ENCODE measurements at regions not wholly inside any gene's neighbourhood (a gene's known extent, or its start where the extent isn't known, plus 50 kb on each side); places are given as distances from the start of the nearest gene placed in this dataset.

DNA sequence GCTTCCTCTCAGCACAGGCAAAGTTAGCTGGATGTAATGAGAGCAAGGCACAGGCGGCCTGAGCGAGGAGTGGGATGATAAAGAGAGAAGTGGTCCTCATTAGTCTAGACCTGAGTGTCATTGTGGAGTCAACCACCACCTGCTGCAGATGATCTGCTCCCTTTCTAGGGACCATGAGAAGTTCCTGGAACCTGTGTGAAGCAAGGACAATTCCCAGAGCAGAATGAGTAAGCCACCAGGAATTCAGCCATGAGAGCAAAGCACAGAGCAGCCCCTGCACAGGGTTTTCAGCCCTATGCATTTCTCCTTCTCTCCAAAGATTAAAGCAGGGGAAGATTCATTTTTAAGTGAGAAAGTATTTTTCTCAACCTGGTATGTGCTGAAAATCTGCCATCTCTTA lies 146.8 kb upstream of the SPEF2 start (continued):
- TF ChIP-seq ZNF274 (IDR thresholded peaks at IDR 0.05; ENCODE audit: low read depth, low read length) (no peak), CBX3 (IDR thresholded peaks at IDR 0.05; ENCODE audit: low read depth) (no peak), SIN3A (IDR thresholded peaks at IDR 0.05; ENCODE audit: low read depth) (no peak)

DNA sequence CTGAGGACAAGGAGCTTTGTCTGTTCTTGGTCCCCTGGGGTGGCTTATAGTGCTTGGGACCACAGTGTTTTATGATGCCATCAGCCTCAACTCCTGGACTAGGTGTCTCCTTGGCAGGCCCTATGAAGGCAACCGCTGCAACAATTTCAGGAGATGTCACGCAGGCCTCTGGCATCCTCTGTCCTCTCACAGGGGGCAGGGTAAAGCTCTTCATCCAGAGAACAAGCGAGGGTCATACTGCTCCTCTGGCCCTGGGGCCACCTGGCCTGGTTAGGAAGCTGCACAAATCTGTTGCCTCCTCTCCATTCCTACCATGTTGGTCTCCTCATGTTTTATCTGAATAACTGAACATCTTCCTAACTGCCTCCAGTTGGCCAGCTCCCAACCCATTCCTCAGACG lies 148.9 kb upstream of the SPEF2 start:
- ATAC-seq (no peak), DNase-seq (ENCODE audit: low read depth, low spot score) (no peak)
- Histone ChIP-seq H3K4me1 (ENCODE audit: control insufficient read depth in 1 of 2, insufficient read depth in 2 of 2, low read length in 2 of 2) (no peaks in the 10 kb centered on the region; a peak in 1 of 4 replicates), H3K9me2 (ENCODE audit: insufficient read depth) (no peaks in the 10 kb centered on the region), H3K4me2 (ENCODE audit: low read length) (no peak overlapping the region), H3K27me3 (ENCODE audit: insufficient read depth, low read length) (0 out of 2 replicates have a peak, but pooled peaks cover 4% of the 10 kb centered on the region), H3K36me3 (ENCODE audit: control insufficient read depth in 1 of 2, insufficient read depth in 2 of 2, low read length in 2 of 2) (no peaks in the 10 kb centered on the region), H3K79me2 (ENCODE audit: insufficient read depth, low read length) (no peaks in the 10 kb centered on the region), H2AFZ (ENCODE audit: low read depth, low read length, poor library complexity, severe bottlenecking) (no peak overlapping the region), H3K9ac (ENCODE audit: low read length) (no peak overlapping the region), H3K9me3 (ENCODE audit: control insufficient read depth in 1 of 2, insufficient read depth in 1 of 2, low read depth in 1 of 2, low read length in 2 of 2) (no peaks in the 10 kb centered on the region), H3K27ac (ENCODE audit: low read depth, low read length) (no peak overlapping the region), H4K20me1 (ENCODE audit: insufficient read depth) (no peaks in the 10 kb centered on the region), H3K4me3 (replicated peaks in 1 of 2; ENCODE audit: low read depth in 1 of 2, low read length in 2 of 2) (no peak overlapping the region)
- intact Hi-C loops (cut with micrococcal nuclease): no loop called here
- ChIA-PET CTCF (no interaction called here), RAD21 (ENCODE audit: low non-redundant PET in 1 of 2, low total read pairs in 2 of 2, uncharacterized antibody in 2 of 2, unreplicated experiment in 2 of 2) (no interaction called here), POLR2A (no interaction called here)
- TF ChIP-seq POLR2AphosphoS5 (IDR thresholded peaks at IDR 0.05; ENCODE audit: low read depth, low read length) (no peak), POLR2A (IDR thresholded peaks at IDR 0.05; ENCODE audit: borderline replicate concordance, extremely low read depth, insufficient read depth, insufficient read length) (no peak), EGR1 (IDR thresholded peaks at IDR 0.05; ENCODE audit: low read depth) (no peak), SIN3A (IDR thresholded peaks at IDR 0.05; ENCODE audit: low read depth) (no peak), SP1 (IDR thresholded peaks at IDR 0.05; ENCODE audit: low read depth) (no peak), TCF7L2 (IDR thresholded peaks at IDR 0.05; ENCODE audit: borderline replicate concordance, extremely low read depth, insufficient read depth, insufficient read length) (no peak), ZFX (IDR thresholded peaks at IDR 0.05) (no peak), EZH2phosphoT487 (IDR thresholded peaks at IDR 0.05; ENCODE audit: borderline replicate concordance) (no peak), ZNF274 (IDR thresholded peaks at IDR 0.05; ENCODE audit: low read depth, low read length) (no peak), CBX3 (IDR thresholded peaks at IDR 0.05; ENCODE audit: low read depth) (no peak), SRF (IDR thresholded peaks at IDR 0.05; ENCODE audit: low read depth) (no peak), RAD21 (IDR thresholded peaks at IDR 0.05; ENCODE audit: low read depth) (no peak), EZH2 (IDR thresholded peaks at IDR 0.05) (no peak)
- TF ChIP-seq, protein P1, sequence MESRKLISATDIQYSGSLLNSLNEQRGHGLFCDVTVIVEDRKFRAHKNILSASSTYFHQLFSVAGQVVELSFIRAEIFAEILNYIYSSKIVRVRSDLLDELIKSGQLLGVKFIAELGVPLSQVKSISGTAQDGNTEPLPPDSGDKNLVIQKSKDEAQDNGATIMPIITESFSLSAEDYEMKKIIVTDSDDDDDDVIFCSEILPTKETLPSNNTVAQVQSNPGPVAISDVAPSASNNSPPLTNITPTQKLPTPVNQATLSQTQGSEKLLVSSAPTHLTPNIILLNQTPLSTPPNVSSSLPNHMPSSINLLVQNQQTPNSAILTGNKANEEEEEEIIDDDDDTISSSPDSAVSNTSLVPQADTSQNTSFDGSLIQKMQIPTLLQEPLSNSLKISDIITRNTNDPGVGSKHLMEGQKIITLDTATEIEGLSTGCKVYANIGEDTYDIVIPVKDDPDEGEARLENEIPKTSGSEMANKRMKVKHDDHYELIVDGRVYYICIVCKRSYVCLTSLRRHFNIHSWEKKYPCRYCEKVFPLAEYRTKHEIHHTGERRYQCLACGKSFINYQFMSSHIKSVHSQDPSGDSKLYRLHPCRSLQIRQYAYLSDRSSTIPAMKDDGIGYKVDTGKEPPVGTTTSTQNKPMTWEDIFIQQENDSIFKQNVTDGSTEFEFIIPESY (IDR thresholded peaks at IDR 0.05; ENCODE audit: extremely low read depth, insufficient replicate concordance, low read length): no peak
- TF ChIP-seq, protein P2, sequence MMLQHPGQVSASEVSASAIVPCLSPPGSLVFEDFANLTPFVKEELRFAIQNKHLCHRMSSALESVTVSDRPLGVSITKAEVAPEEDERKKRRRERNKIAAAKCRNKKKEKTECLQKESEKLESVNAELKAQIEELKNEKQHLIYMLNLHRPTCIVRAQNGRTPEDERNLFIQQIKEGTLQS (IDR thresholded peaks at IDR 0.05): no peak
- no TSS peak for BruUV-seq (replicated peaks)

Data from HCT116 (cell line).